ENCODE measurements at regions not wholly inside any gene's neighbourhood (a gene's known extent, or its start where the extent isn't known, plus 50 kb on each side); places are given as distances from the start of the nearest gene placed in this dataset.

GRCh38 chr6:56311533-56312448 is 64.4 kb upstream of the COL21A1 start:
- no peaks in the 10 kb centered on the region for H3K36me3 ChIP-seq (replicated peaks in 1 of 2)
- no peak for DNase-seq
- H3K4me3 ChIP-seq, result no peak overlapping the region
- no peaks in the 10 kb centered on the region for H3K4me1 ChIP-seq (replicated peaks in 1 of 2)
- no peaks in the 10 kb centered on the region for H3K9me3 ChIP-seq (replicated peaks in 1 of 3)
- 87 to 93% (median 90%) methylated on average over 5 of the region's 5 CpGs for WGBS, 4 donors
- TF ChIP-seq POLR2A (IDR thresholded peaks at IDR 0.05), result no peak
- TF ChIP-seq, protein P1, sequence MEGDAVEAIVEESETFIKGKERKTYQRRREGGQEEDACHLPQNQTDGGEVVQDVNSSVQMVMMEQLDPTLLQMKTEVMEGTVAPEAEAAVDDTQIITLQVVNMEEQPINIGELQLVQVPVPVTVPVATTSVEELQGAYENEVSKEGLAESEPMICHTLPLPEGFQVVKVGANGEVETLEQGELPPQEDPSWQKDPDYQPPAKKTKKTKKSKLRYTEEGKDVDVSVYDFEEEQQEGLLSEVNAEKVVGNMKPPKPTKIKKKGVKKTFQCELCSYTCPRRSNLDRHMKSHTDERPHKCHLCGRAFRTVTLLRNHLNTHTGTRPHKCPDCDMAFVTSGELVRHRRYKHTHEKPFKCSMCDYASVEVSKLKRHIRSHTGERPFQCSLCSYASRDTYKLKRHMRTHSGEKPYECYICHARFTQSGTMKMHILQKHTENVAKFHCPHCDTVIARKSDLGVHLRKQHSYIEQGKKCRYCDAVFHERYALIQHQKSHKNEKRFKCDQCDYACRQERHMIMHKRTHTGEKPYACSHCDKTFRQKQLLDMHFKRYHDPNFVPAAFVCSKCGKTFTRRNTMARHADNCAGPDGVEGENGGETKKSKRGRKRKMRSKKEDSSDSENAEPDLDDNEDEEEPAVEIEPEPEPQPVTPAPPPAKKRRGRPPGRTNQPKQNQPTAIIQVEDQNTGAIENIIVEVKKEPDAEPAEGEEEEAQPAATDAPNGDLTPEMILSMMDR (IDR thresholded peaks at IDR 0.05), result no peak
- H3K27ac ChIP-seq, result no peak overlapping the region
- intact Hi-C loops (cut with DNase I), result no loop called here
- H3K27me3 ChIP-seq, result no peaks in the 10 kb centered on the region

GRCh38 chr6:56311061-56311460 is 63.7 kb upstream of the COL21A1 start:
- Histone ChIP-seq H3K27me3 (no peaks in the 10 kb centered on the region), H3K4me3 (no peak overlapping the region), H3K4me1 (replicated peaks in 1 of 2) (no peaks in the 10 kb centered on the region), H3K9me3 (replicated peaks in 1 of 3) (no peaks in the 10 kb centered on the region), H3K27ac (no peak overlapping the region), H3K36me3 (replicated peaks in 1 of 2) (no peaks in the 10 kb centered on the region)
- no peak for DNase-seq
- 51 to 73% (median 64%) methylated on average over 2 of the region's 2 CpGs for WGBS, 4 donors
- TF ChIP-seq, protein P1 (IDR thresholded peaks at IDR 0.05), result no peak
- TF ChIP-seq POLR2A (IDR thresholded peaks at IDR 0.05), result no peak
- intact Hi-C loops (cut with DNase I), result no loop called here

DNA sequence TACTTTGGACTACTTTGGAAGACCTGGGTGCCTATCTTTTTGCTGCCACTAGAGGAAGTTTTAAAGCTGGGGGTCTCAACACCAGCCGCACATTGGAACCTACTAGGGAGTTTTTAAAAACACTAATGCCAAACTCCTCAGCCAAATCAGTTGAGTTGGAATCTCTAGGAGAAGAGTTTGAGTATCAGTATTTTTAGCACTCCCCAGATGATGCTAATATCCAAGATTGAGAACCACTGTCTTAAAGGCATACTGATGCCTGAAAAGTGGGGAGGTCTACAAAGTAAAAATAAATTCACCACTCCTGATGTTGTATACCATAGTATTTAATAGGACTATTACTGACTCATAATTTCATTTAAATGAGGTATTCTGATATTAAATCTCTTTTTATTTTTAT is 62.9 kb upstream of the COL21A1 start:
- intact Hi-C loops (cut with DNase I), result no loop called here
- Histone ChIP-seq H3K27me3 (no peaks in the 10 kb centered on the region), H3K4me3 (no peak overlapping the region), H3K9me3 (replicated peaks in 1 of 3) (no peaks in the 10 kb centered on the region), H3K27ac (no peak overlapping the region), H3K36me3 (replicated peaks in 1 of 2) (no peaks in the 10 kb centered on the region), H3K4me1 (replicated peaks in 1 of 2) (no peaks in the 10 kb centered on the region)
- DNase-seq, result no peak
- WGBS, 4 donors, result 78 to 100% (median 91%) methylated on average over 1 of the region's 1 CpG
- TF ChIP-seq POLR2A (IDR thresholded peaks at IDR 0.05), result no peak
- TF ChIP-seq, protein P1 (IDR thresholded peaks at IDR 0.05), result no peak

- Histone ChIP-seq H3K4me1 (replicated peaks in 1 of 2) (peaks cover 0 to 10% of the 10 kb centered on the region in 2 donors), H3K27ac (no peak overlapping the region), H3K9me3 (replicated peaks in 1 of 3) (no peaks in the 10 kb centered on the region), H3K4me3 (no peak overlapping the region), H3K36me3 (replicated peaks in 1 of 2) (no peaks in the 10 kb centered on the region), H3K27me3 (no peaks in the 10 kb centered on the region)
- TF ChIP-seq, protein P1 (IDR thresholded peaks at IDR 0.05), result no peak
- TF ChIP-seq POLR2A (IDR thresholded peaks at IDR 0.05), result no peak
- DNase-seq, result no peak
- 88 to 91% (median 89%) methylated on average over 1 of the region's 1 CpG for WGBS, 4 donors
- intact Hi-C loops (cut with DNase I), result no loop called here
Observed at GRCh38 chr6:56299916-56300315, 52.5 kb upstream of the COL21A1 start.

Measured in adrenal gland (tissue), 9 donors.